Smooth muscle cell (in vitro differentiated cells): ENCODE measurements at regions not wholly inside any gene's neighbourhood (a gene's known extent, or its start where the extent isn't known, plus 50 kb on each side); places are given as distances from the start of the nearest gene placed in this dataset.

Experiments
- DNase-seq: peaks from one replicate; lab custom pipeline; 2025; ENCODE audit not compliant: unreplicated experiment; lab: John Stamatoyannopoulos, UW
- H2AFZ ChIP-seq: fragments of 200-600 bp; sonication (generic); 2 replicates; pipeline ENCODE4 v1.6.0; 2016; ENCODE audit warnings: antibody characterized with exemption, low read depth, mild to moderate bottlenecking
- H3F3A ChIP-seq: fragments of 200-600 bp; sonication (generic); 2 replicates; pipeline ENCODE4 v1.6.0; 2017; ENCODE audit warnings: antibody characterized with exemption, low read depth
- H3K27ac ChIP-seq: fragments of 200-600 bp; sonication (generic); 2 replicates; pipeline ENCODE4 v1.5.1; 2016; ENCODE audit warnings: low read depth, mild to moderate bottlenecking
- H3K27me3 ChIP-seq: fragments of 200-600 bp; sonication (generic); 2 replicates; pipeline ENCODE4 v1.6.1; 2016; ENCODE audit warnings: low read depth, mild to moderate bottlenecking
- H3K36me3 ChIP-seq: fragments of 200-600 bp; sonication (generic); 2 replicates; pipeline ENCODE4 v1.5.1; 2016; ENCODE audit warnings: low read depth
- H3K4me1 ChIP-seq: fragments of 200-600 bp; sonication (generic); 2 replicates; pipeline ENCODE4 v1.5.1; 2016; ENCODE audit warnings: low read depth
- H3K4me2 ChIP-seq: fragments of 200-600 bp; sonication (generic); 2 replicates; pipeline ENCODE4 v1.6.0; 2016; ENCODE audit warnings: mild to moderate bottlenecking
- H3K4me3 ChIP-seq: fragments of 200-600 bp; sonication (generic); 2 replicates; pipeline ENCODE4 v1.5.1; 2016; ENCODE audit warnings: mild to moderate bottlenecking
- H3K79me2 ChIP-seq: fragments of 200-600 bp; sonication (generic); 2 replicates; pipeline ENCODE4 v1.6.0; 2016; ENCODE audit warnings: low read depth, mild to moderate bottlenecking
- H3K9ac ChIP-seq: fragments of 200-600 bp; sonication (generic); 2 replicates; pipeline ENCODE4 v1.6.0; 2016; ENCODE audit warnings: low read depth
- H3K9me3 ChIP-seq: fragments of 200-600 bp; sonication (generic); replicated peaks from 2 replicates; pipeline ENCODE4 v1.5.1; 2016; ENCODE audit warnings: low read depth
- H4K20me1 ChIP-seq: fragments of 200-600 bp; sonication (generic); 2 replicates; pipeline ENCODE4 v1.6.0; 2016; ENCODE audit warnings: low read depth
- CTCF ChIP-seq: fragments of 200-600 bp; sonication (generic); IDR thresholded peaks from 2 replicates; pipeline ENCODE4 v1.5.1; 2017; ENCODE audit warnings: borderline replicate concordance, mild to moderate bottlenecking, antibody characterized with exemption; ENCODE audit not compliant: insufficient read depth, poor library complexity, severe bottlenecking
- WGBS: methylation state at CpG from one replicate; pipeline ENCODE4 v1.1.7; 2016; ENCODE audit warnings: low lambda C conversion rate; 5-methylcytosine and 5-hydroxymethylcytosine counted together

GRCh38 chr10:21334891-21335696 lies 190.4 kb downstream of the SKIDA1 start:
- no peak for TF ChIP-seq CTCF
- peaks cover 7% of the 10 kb centered on the region for H3F3A ChIP-seq
- peak overlapping the region; percentile 29 for H3K4me2 ChIP-seq
- H3K9me3 ChIP-seq = no peaks in the 10 kb centered on the region
- no peaks in the 10 kb centered on the region for H4K20me1 ChIP-seq
- 34% methylated on average over 14 of the region's 14 CpGs for WGBS
- H3K27ac ChIP-seq = peak overlapping the region; percentile 90
- H3K27me3 ChIP-seq = no peaks in the 10 kb centered on the region
- H2AFZ ChIP-seq = no peak overlapping the region
- no peaks in the 10 kb centered on the region for H3K36me3 ChIP-seq
- DNase-seq = no peak
- H3K9ac ChIP-seq = peak overlapping the region; percentile 12
- no peak overlapping the region for H3K4me3 ChIP-seq
- H3K4me1 ChIP-seq = peaks cover 8% of the 10 kb centered on the region
- H3K79me2 ChIP-seq = no peaks in the 10 kb centered on the region

GRCh38 chr10:21330628-21331020 lies 194.9 kb downstream of the SKIDA1 start:
- no peak for TF ChIP-seq CTCF
- peak overlapping the region; percentile 68 for H3K27ac ChIP-seq

GRCh38 chr10:21329995-21330627 lies 195.4 kb downstream of the SKIDA1 start:
- Histone ChIP-seq H4K20me1 (no peaks in the 10 kb centered on the region), H3F3A (peaks cover 4% of the 10 kb centered on the region), H3K79me2 (no peaks in the 10 kb centered on the region), H3K36me3 (no peaks in the 10 kb centered on the region), H3K4me1 (peaks cover 9% of the 10 kb centered on the region), H3K27ac (peak overlapping the region; percentile 68), H3K4me3 (no peak overlapping the region), H2AFZ (no peak overlapping the region), H3K9ac (peak overlapping the region; percentile 76), H3K4me2 (peak overlapping the region; percentile 0), H3K27me3 (no peaks in the 10 kb centered on the region), H3K9me3 (no peaks in the 10 kb centered on the region)
- TF ChIP-seq CTCF = no peak
- DNase-seq = no peak
- 60% methylated on average over 4 of the region's 4 CpGs for WGBS

More at GRCh38 chr10:21330628-21331020, 194.9 kb downstream of the SKIDA1 start:
- no peak for DNase-seq
- H2AFZ ChIP-seq = no peak overlapping the region
- WGBS = 82% methylated on average over 6 of the region's 6 CpGs
- no peaks in the 10 kb centered on the region for H3K27me3 ChIP-seq
- no peak overlapping the region for H3K4me2 ChIP-seq
- peaks cover 9% of the 10 kb centered on the region for H3K4me1 ChIP-seq
- peaks cover 4% of the 10 kb centered on the region for H3F3A ChIP-seq
- peak overlapping the region; percentile 76 for H3K9ac ChIP-seq
- H3K79me2 ChIP-seq = no peaks in the 10 kb centered on the region
- no peaks in the 10 kb centered on the region for H3K9me3 ChIP-seq
- no peak overlapping the region for H3K4me3 ChIP-seq
- no peaks in the 10 kb centered on the region for H4K20me1 ChIP-seq
- H3K36me3 ChIP-seq = no peaks in the 10 kb centered on the region
